Fibroblast of the aortic adventitia (primary cell): ENCODE measurements at regions not wholly inside any gene's neighbourhood (a gene's known extent, or its start where the extent isn't known, plus 50 kb on each side); places are given as distances from the start of the nearest gene placed in this dataset.

Experiments used
- DNase-seq: peaks from one replicate; pipeline ENCODE4 v3.0.0-alpha.2; 2010; ENCODE audit warnings: low read depth
- H3K4me3 ChIP-seq: 2 replicates; pipeline ENCODE4 v1.5.1; 2011; ENCODE audit warnings: low read depth, mild to moderate bottlenecking, control low read depth, low read length, moderate library complexity
- TF ChIP-seq, protein P1 (sequence below): IDR thresholded peaks from 2 replicates; pipeline ENCODE4 v1.5.1; 2011; ENCODE audit warnings: mild to moderate bottlenecking, low read length, control low read depth, inconsistent platforms; ENCODE audit not compliant: insufficient read depth

DNA sequence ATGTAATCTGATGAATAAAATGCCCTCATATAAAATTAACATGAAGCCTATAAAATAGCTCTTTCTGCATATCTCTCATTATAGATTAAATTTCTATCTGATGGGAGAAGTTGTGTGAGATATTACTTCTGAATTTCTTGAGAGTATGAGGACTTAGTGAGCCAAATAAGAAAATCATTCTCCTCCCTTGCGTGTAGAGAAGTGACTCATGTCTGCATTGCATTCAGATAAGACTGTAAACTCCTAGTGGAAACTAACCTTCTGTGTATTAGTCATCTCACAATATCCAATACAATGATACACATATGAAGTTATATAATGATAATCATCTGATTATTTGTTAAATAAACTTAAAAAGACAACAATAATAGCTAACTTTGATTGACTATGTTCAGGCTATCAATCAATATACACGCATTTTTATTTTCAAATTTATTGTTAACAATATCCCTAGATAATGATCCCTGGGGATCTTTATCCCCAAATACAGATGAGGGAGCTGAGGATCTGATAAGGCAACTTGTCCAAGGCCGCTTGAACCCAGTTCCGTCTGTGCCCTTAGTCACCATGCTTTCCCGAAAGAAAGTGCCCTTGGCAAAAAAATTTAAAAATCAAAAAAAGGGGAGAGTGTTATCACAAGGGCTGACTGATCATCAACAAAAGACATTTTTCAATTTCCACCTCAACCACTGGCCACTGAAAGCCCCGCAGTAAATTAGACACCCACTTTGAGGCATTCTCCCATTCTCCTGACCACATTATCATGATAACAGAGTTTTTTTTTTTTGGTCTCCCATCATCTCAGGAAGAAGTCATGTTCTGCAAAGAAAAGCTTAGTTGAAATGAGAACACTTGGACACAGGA lies 189.2 kb upstream of the RASSF8 start:
- DNase-seq = peak; percentile 92
- TF ChIP-seq, protein P1, sequence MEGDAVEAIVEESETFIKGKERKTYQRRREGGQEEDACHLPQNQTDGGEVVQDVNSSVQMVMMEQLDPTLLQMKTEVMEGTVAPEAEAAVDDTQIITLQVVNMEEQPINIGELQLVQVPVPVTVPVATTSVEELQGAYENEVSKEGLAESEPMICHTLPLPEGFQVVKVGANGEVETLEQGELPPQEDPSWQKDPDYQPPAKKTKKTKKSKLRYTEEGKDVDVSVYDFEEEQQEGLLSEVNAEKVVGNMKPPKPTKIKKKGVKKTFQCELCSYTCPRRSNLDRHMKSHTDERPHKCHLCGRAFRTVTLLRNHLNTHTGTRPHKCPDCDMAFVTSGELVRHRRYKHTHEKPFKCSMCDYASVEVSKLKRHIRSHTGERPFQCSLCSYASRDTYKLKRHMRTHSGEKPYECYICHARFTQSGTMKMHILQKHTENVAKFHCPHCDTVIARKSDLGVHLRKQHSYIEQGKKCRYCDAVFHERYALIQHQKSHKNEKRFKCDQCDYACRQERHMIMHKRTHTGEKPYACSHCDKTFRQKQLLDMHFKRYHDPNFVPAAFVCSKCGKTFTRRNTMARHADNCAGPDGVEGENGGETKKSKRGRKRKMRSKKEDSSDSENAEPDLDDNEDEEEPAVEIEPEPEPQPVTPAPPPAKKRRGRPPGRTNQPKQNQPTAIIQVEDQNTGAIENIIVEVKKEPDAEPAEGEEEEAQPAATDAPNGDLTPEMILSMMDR = no peak
- no peak overlapping the region for H3K4me3 ChIP-seq

DNA sequence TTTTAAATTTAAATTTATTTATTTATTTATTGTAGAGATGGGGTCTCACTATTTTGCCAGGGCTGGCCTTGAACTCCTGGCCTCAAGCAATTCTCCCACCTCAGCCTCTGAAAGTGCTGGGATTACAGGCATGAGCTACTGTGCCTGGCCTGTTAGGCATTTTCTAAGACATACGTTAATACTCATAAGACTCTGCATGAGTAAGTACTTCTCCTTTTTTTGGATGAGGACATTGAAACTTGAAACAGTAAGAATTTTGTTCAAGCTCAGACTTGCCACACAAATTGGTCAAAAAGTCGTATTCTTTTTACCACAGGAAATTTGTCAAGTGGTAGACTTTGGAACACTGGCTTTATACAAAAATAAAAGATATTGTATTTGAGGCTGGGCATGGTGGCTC lies 187.4 kb upstream of the RASSF8 start:
- peak; percentile 45 for DNase-seq
- TF ChIP-seq, protein P1 = no peak
- H3K4me3 ChIP-seq = no peak overlapping the region

GRCh38 chr12:25771476-25771875 lies 187.0 kb upstream of the RASSF8 start:
- TF ChIP-seq, protein P1 = no peak

GRCh38 chr12:25775968-25776367 lies 182.5 kb upstream of the RASSF8 start:
- peak; percentile 62 for DNase-seq
- TF ChIP-seq, protein P1 = no peak
- no peak overlapping the region for H3K4me3 ChIP-seq

More at GRCh38 chr12:25771476-25771875, 187.0 kb upstream of the RASSF8 start:
- H3K4me3 ChIP-seq = no peak overlapping the region
- no peak for DNase-seq

DNA sequence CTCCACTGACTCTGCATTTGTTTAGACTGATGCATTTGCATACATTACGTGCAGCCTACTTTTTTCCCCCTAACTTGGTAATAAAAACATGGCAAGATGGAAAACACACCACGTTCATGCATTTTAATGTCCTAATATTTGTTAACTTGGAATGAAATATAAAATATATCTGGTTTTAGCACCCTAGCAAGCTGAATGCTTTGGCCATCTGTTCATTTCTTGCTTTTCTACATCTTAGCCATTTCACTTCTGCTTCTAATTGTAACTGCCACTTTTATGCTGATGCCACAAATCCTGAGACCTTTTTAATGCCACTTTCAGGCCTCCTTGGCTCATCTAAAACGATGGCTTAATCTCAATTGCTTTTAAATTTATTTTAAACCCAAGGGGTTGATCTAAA lies 177.7 kb upstream of the RASSF8 start:
- no peak overlapping the region for H3K4me3 ChIP-seq
- TF ChIP-seq, protein P1 = no peak
- no peak for DNase-seq

DNA sequence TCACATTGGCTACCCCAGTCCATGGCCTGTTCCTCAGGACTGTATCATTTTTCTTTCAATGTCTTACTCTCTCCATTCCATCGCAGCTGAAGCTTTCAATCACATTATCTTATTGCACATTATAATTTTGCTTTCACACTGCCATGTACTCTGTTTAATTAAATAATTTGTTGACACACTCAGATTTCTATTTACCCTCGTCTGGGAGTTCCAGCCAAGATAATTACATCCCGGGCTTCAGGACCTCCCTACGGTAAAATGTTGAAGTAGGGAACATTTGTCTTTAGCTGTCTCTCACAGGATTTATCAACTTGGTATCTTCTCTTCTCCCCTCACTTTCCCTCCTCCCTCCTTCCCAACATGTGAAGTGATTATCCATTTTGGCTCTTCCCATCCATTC lies 177.2 kb upstream of the RASSF8 start:
- no peak overlapping the region for H3K4me3 ChIP-seq
- DNase-seq = no peak
- TF ChIP-seq, protein P1 = no peak
